Peyer's patch (tissue), 4 donors: ENCODE measurements at regions not wholly inside any gene's neighbourhood (a gene's known extent, or its start where the extent isn't known, plus 50 kb on each side); places are given as distances from the start of the nearest gene placed in this dataset.

Experiments used
- CTCF ChIP-seq, 6 experiments: fragments of 450-650 bp in 4 of 6; fragments of 200-600 bp in 2 of 6; sonication (generic) in 1 of 6; IDR thresholded peaks; one replicate each; pipeline ENCODE4 v1.5.1; 2017 to 2019; ENCODE audit warnings: antibody characterized with exemption in 6 of 6, mild to moderate bottlenecking in 3 of 6, moderate library complexity in 1 of 6
- POLR2A ChIP-seq, 2 donors: fragments of 450-650 bp; IDR thresholded peaks; one replicate each; pipeline ENCODE4 v1.5.1; 2017; ENCODE audit warnings: antibody characterized with exemption in 2 of 2, mild to moderate bottlenecking in 2 of 2, moderate library complexity in 2 of 2

DNA sequence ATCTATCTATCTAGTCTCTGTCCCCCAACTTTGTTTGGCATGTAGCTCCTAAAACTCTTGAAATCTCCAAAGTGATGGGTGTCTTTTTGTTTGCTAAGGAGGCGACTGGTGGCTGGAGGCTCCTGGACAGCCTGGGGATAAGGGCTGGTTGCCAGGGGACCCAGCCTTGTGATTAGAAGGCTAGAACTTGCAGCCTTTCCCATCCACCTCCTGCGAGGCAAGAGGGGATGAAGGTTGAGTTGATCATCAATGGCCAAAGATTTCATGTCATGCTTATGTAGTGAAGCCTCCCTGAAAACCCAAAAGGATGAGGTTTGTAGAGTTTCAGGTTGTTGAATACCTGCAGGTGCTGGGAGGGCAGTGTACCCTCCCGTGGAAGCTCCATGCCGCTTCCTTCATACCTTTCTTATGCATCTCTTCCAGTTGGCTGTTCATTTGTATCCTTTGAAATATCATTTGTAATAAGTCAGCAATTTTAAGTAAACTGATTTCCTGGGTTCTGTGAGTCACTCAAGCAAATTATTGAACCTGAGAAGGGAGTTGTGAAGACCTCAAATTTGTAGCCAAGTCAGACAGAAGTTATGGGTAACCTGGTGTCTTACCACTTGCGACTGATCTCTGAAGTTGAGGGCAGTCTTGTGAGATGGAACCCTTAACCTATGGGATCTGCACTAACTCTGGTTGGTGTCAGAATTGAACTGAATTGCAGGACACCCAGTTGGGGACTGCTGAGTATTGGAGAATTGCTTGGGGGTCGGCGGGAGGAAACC is 202.4 kb downstream of the SEC14L1 start:
- TF ChIP-seq CTCF (IDR thresholded peaks at IDR 0.05) = no peak
- TF ChIP-seq POLR2A (IDR thresholded peaks at IDR 0.05) = no peak
